ENCODE measurements at regions not wholly inside any gene's neighbourhood (a gene's known extent, or its start where the extent isn't known, plus 50 kb on each side); places are given as distances from the start of the nearest gene placed in this dataset.

DNA sequence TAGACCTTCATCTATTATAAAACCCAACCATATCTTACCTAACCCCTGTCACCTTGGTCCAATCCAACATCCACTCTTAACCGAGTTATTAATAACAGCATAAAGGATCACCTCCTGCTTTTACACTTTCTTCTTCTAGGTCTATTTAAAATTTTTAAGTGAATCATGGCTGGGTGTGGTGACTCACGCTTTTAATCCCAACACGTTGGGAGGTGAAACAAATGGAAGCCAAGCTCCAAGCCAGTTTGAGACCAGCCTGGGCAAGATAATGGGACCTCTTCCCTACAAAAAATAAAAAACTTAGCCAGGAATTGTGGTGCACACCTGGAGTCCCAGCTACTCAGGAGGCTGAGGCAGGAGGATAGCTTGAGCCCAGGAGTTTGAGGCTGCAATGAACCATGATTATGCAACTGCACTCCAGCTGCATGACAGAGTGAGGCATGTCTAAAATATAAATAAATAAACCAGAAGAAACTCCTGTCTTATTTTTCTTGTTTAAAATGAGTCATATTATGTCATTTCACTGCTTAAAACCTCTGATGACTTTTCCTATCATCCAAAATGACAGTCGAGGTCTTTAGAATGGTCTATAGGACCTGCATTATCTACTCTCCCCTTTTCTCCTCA, 188.4 kb downstream of the GASK1B start:
- Histone ChIP-seq H3K36me3 (ENCODE audit: control insufficient read depth, low read length) (no peaks in the 10 kb centered on the region), H3K9me3 (ENCODE audit: control insufficient read depth, insufficient read depth, low read length) (no peaks in the 10 kb centered on the region), H3K4me1 (ENCODE audit: control insufficient read depth, low read length) (no peaks in the 10 kb centered on the region), H3K27ac (ENCODE audit: low read depth, low read length) (no peak overlapping the region), H3K4me3 (ENCODE audit: low read length) (no peak overlapping the region), H3F3A (ENCODE audit: control insufficient read depth, insufficient read depth) (no peaks in the 10 kb centered on the region), H3K79me2 (ENCODE audit: control insufficient read depth, low read length) (no peaks in the 10 kb centered on the region), H3K27me3 (ENCODE audit: control insufficient read depth, low read length) (no peaks in the 10 kb centered on the region), H4K20me1 (ENCODE audit: control insufficient read depth, insufficient read depth, low read depth, low read length) (no peaks in the 10 kb centered on the region), H3K9me2 (replicated peaks; ENCODE audit: control insufficient read depth, low read length) (no peaks in the 10 kb centered on the region), H3K4me2 (ENCODE audit: low read length) (no peak overlapping the region)
- TF ChIP-seq, protein P1, sequence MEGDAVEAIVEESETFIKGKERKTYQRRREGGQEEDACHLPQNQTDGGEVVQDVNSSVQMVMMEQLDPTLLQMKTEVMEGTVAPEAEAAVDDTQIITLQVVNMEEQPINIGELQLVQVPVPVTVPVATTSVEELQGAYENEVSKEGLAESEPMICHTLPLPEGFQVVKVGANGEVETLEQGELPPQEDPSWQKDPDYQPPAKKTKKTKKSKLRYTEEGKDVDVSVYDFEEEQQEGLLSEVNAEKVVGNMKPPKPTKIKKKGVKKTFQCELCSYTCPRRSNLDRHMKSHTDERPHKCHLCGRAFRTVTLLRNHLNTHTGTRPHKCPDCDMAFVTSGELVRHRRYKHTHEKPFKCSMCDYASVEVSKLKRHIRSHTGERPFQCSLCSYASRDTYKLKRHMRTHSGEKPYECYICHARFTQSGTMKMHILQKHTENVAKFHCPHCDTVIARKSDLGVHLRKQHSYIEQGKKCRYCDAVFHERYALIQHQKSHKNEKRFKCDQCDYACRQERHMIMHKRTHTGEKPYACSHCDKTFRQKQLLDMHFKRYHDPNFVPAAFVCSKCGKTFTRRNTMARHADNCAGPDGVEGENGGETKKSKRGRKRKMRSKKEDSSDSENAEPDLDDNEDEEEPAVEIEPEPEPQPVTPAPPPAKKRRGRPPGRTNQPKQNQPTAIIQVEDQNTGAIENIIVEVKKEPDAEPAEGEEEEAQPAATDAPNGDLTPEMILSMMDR (IDR thresholded peaks at IDR 0.05; ENCODE audit: low read depth, low read length, poor library complexity, severe bottlenecking), result no peak
- TF ChIP-seq EZH2phosphoT487 (IDR thresholded peaks at IDR 0.05; ENCODE audit: borderline replicate concordance, low read length), result no peak

DNA sequence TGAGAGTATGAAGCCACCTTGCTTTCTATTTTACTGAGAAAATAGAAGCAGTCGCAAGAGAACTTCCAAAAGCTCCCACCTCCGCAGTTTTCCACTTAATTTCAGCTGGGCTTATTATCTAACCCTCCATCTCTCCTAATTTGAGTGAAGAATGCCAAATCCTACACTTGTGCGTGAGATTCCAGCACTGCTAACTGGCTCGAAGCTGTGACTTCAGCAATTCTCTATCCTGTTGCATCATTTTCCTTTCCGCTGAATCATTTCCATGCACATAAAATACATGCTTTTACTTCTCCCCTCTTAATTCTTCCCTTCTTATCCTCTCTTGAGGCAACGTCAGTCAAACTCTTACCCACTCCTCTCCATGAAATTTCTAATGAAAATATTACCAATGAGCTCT, 189.5 kb downstream of the GASK1B start:
- Histone ChIP-seq H3K36me3 (ENCODE audit: control insufficient read depth, low read length) (no peaks in the 10 kb centered on the region), H3K4me3 (ENCODE audit: low read length) (no peak overlapping the region), H3K4me1 (ENCODE audit: control insufficient read depth, low read length) (no peaks in the 10 kb centered on the region), H3K9me3 (ENCODE audit: control insufficient read depth, insufficient read depth, low read length) (no peaks in the 10 kb centered on the region), H4K20me1 (ENCODE audit: control insufficient read depth, insufficient read depth, low read depth, low read length) (no peaks in the 10 kb centered on the region), H3K4me2 (ENCODE audit: low read length) (no peak overlapping the region), H3K79me2 (ENCODE audit: control insufficient read depth, low read length) (no peaks in the 10 kb centered on the region), H3K27ac (ENCODE audit: low read depth, low read length) (no peak overlapping the region), H3K27me3 (ENCODE audit: control insufficient read depth, low read length) (no peaks in the 10 kb centered on the region), H3K9me2 (replicated peaks; ENCODE audit: control insufficient read depth, low read length) (no peaks in the 10 kb centered on the region), H3F3A (ENCODE audit: control insufficient read depth, insufficient read depth) (no peaks in the 10 kb centered on the region)
- TF ChIP-seq, protein P1 (IDR thresholded peaks at IDR 0.05; ENCODE audit: low read depth, low read length, poor library complexity, severe bottlenecking), result no peak
- TF ChIP-seq EZH2phosphoT487 (IDR thresholded peaks at IDR 0.05; ENCODE audit: borderline replicate concordance, low read length), result no peak

DNA sequence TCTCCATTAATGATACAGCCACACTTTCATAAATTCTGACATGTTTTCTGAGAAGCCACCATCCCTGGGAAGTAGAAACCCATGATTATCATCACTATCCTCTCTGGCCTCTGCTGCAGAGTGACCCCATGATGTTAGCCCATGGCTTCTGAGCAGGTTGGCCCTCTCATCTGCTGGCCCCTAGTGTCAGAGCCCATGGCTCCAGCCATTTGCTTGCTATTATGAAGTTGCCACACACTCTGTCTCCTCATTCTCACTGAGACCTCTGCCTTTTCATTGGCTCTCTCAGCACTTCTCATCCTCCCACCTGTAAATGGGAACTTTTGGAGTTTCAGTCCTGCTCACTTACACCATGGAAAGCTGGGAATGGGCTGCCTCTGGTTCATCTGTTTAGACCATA, 192.7 kb downstream of the GASK1B start:
- Histone ChIP-seq H3K36me3 (ENCODE audit: control insufficient read depth, low read length) (no peaks in the 10 kb centered on the region), H3K4me2 (ENCODE audit: low read length) (no peak overlapping the region), H3K4me1 (ENCODE audit: control insufficient read depth, low read length) (no peaks in the 10 kb centered on the region), H3K9me3 (ENCODE audit: control insufficient read depth, insufficient read depth, low read length) (no peaks in the 10 kb centered on the region), H3K4me3 (ENCODE audit: low read length) (no peak overlapping the region), H3F3A (ENCODE audit: control insufficient read depth, insufficient read depth) (no peaks in the 10 kb centered on the region), H3K79me2 (ENCODE audit: control insufficient read depth, low read length) (no peaks in the 10 kb centered on the region), H3K27ac (ENCODE audit: low read depth, low read length) (no peak overlapping the region), H4K20me1 (ENCODE audit: control insufficient read depth, insufficient read depth, low read depth, low read length) (no peaks in the 10 kb centered on the region), H3K9me2 (replicated peaks; ENCODE audit: control insufficient read depth, low read length) (no peaks in the 10 kb centered on the region), H3K27me3 (ENCODE audit: control insufficient read depth, low read length) (no peaks in the 10 kb centered on the region)
- no peak for TF ChIP-seq EZH2phosphoT487 (IDR thresholded peaks at IDR 0.05; ENCODE audit: borderline replicate concordance, low read length)
- TF ChIP-seq, protein P1 (IDR thresholded peaks at IDR 0.05; ENCODE audit: low read depth, low read length, poor library complexity, severe bottlenecking), result no peak

Data from DOHH2 (cell line).